Nephron (organoid): ENCODE measurements at regions not wholly inside any gene's neighbourhood (a gene's known extent, or its start where the extent isn't known, plus 50 kb on each side); places are given as distances from the start of the nearest gene placed in this dataset.
"Not testable (repeated sequence)": the region's sequence is repeated elsewhere in the genome, so short reads cannot be mapped to it uniquely, and the experiment has no call there.

Source experiments
- H3K27ac Mint-ChIP-seq, 3 experiments: 2 replicates each; pipeline ENCODE4 v1.8.0; 2020; ENCODE audit warnings: mixed read lengths in 3 of 3, mild to moderate bottlenecking in 2 of 3, moderate library complexity in 1 of 3
- H3K27me3 Mint-ChIP-seq: 2 replicates; pipeline ENCODE4 v1.8.0; 2021; ENCODE audit warnings: low read depth, mild to moderate bottlenecking, moderate library complexity, mixed read lengths
- H3K36me3 Mint-ChIP-seq: 2 replicates; pipeline ENCODE4 v1.8.0; 2020; ENCODE audit warnings: low read depth, mixed read lengths
- H3K4me1 Mint-ChIP-seq: 2 replicates; pipeline ENCODE4 v1.8.0; 2020; ENCODE audit warnings: mixed read lengths
- H3K4me3 Mint-ChIP-seq, 3 experiments: 2 replicates each; pipeline ENCODE4 v1.8.0; 2020; ENCODE audit warnings: mild to moderate bottlenecking in 3 of 3, mixed read lengths in 3 of 3, moderate library complexity in 2 of 3
- H3K9me3 Mint-ChIP-seq: 2 replicates; pipeline ENCODE4 v1.8.0; 2020; ENCODE audit warnings: mixed read lengths
- TF ChIP-seq, protein P1 (sequence below), 3 experiments: fragments of 200-600 bp; sonication (generic); IDR thresholded peaks; one replicate each; pipeline ENCODE4 v1.5.0; 2021; ENCODE audit warnings: antibody characterized with exemption in 3 of 3; ENCODE audit not compliant: unreplicated experiment in 3 of 3

DNA sequence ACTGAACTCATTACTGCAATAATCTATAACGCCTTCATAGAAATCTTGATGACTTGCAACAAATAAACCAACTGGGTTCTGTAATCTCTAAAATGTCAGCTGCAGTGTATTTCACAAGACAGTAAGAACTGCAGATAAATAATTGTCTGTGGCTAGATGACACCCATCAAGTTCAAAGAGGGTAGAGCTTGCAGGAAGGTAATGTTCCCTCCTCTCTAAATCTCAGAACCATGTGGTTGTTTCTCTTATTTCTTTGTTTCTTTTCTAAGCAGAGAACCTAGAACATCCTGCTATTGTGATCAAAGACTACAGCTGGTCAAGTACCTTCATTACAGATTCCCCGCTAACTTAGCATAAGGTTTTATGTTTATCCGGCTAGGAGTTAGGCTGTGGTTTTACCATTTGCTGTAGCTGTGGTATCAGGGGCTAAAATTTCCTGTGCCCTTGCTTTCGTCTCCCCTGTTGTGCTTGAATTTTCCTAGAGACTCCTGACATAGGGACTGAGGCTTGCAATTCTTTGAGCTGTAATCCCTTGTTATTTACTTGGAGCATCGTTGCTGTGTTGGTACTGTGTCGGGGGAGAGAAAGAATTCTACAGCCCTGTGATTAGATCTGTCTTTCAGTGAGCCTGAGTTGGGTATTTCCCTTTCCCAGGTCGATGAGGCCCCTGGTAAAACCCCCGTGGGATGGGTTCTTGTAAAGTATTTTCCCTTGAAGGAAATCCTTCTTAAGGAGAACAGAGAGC lies 253.1 kb upstream of the BTG1 start:
- H3K27me3 Mint-ChIP-seq, result peaks cover 3% of the 10 kb centered on the region
- peak overlapping the region in 2 of 3 experiments; percentile 41 to 51 for H3K27ac Mint-ChIP-seq
- H3K9me3 Mint-ChIP-seq, result peaks cover 21% of the 10 kb centered on the region
- no peak overlapping the region for H3K4me3 Mint-ChIP-seq
- peaks cover 43% of the 10 kb centered on the region for H3K4me1 Mint-ChIP-seq
- H3K36me3 Mint-ChIP-seq, result peaks cover 8% of the 10 kb centered on the region
- TF ChIP-seq, protein P1, sequence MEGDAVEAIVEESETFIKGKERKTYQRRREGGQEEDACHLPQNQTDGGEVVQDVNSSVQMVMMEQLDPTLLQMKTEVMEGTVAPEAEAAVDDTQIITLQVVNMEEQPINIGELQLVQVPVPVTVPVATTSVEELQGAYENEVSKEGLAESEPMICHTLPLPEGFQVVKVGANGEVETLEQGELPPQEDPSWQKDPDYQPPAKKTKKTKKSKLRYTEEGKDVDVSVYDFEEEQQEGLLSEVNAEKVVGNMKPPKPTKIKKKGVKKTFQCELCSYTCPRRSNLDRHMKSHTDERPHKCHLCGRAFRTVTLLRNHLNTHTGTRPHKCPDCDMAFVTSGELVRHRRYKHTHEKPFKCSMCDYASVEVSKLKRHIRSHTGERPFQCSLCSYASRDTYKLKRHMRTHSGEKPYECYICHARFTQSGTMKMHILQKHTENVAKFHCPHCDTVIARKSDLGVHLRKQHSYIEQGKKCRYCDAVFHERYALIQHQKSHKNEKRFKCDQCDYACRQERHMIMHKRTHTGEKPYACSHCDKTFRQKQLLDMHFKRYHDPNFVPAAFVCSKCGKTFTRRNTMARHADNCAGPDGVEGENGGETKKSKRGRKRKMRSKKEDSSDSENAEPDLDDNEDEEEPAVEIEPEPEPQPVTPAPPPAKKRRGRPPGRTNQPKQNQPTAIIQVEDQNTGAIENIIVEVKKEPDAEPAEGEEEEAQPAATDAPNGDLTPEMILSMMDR (IDR thresholded peaks at IDR 0.05; ENCODE audit: unreplicated experiment in 3 of 3), result no peak

- Mint-ChIP-seq H3K27ac (no peak overlapping the region), H3K4me1 (peaks cover 31% of the 10 kb centered on the region), H3K36me3 (peaks cover 15% of the 10 kb centered on the region), H3K4me3 (no peak overlapping the region), H3K9me3 (peaks cover 41% of the 10 kb centered on the region), H3K27me3 (no peaks in the 10 kb centered on the region)
- TF ChIP-seq, protein P1 (IDR thresholded peaks at IDR 0.05; ENCODE audit: unreplicated experiment in 3 of 3), result no peak
These were observed 251.1 kb upstream of the BTG1 start for GRCh38 chr12:92396647-92397252.

GRCh38 chr12:92395322-92395721 lies 249.7 kb upstream of the BTG1 start:
- H3K27ac Mint-ChIP-seq, result no peak overlapping the region
- H3K9me3 Mint-ChIP-seq, result peaks cover 45% of the 10 kb centered on the region
- TF ChIP-seq, protein P1 (IDR thresholded peaks at IDR 0.05; ENCODE audit: unreplicated experiment in 3 of 3), result no peak
- no peak overlapping the region for H3K4me3 Mint-ChIP-seq
- H3K27me3 Mint-ChIP-seq, result no peaks in the 10 kb centered on the region
- H3K4me1 Mint-ChIP-seq, result peaks cover 25% of the 10 kb centered on the region
- H3K36me3 Mint-ChIP-seq, result peaks cover 15% of the 10 kb centered on the region

DNA sequence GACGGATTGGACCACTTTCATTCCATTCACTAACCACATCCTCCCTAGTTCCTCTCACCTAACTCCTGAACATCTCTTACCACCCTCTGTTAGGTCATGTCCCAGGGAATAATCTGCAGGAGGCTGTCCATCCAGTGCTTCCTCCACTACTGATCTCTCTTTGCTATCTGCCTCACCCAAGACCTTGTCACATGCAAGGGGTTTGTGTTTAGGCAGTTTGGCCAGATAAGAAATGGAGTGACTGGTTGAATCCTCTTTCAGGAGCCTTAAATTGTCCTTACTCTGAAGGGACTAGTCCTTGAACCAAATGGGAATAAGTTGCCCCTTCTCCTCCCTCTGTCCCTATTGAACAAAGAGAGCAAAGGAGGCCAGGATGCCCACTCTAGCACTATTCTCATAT lies 249.2 kb upstream of the BTG1 start:
- Mint-ChIP-seq H3K27ac (no peak overlapping the region), H3K9me3 (peaks cover 45% of the 10 kb centered on the region), H3K27me3 (no peaks in the 10 kb centered on the region), H3K4me1 (peaks cover 23% of the 10 kb centered on the region), H3K36me3 (peaks cover 15% of the 10 kb centered on the region), H3K4me3 (no peak overlapping the region)
- TF ChIP-seq, protein P1 (IDR thresholded peaks at IDR 0.05; ENCODE audit: unreplicated experiment in 3 of 3), result no peak

DNA sequence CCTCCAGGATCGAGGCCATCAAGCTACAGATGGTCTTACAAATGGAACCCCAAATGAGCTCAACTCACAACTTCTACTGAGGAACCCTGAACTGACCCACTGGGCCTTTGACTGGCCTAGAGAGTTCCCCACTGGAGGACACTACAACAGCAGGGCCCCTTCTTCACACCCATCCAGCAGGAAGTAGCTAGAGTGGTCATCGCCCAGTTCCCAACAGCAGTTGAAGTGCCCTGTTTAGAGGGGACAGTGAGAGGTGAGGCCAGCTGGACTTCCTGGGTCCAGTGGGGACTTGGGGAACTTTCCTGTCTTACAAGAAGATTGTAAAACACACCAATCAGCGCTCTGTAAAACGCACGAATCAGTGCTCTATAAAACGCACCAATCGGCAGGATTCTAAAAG lies 247.9 kb upstream of the BTG1 start:
- peaks cover 9% of the 10 kb centered on the region for H3K4me1 Mint-ChIP-seq
- H3K4me3 Mint-ChIP-seq, result no peak overlapping the region
- no peaks in the 10 kb centered on the region for H3K27me3 Mint-ChIP-seq
- no peak overlapping the region for H3K27ac Mint-ChIP-seq
- H3K36me3 Mint-ChIP-seq, result peaks cover 15% of the 10 kb centered on the region
- H3K9me3 Mint-ChIP-seq, result peaks cover 45% of the 10 kb centered on the region
- TF ChIP-seq, protein P1 (IDR thresholded peaks at IDR 0.05; ENCODE audit: unreplicated experiment in 3 of 3), result no peak

DNA sequence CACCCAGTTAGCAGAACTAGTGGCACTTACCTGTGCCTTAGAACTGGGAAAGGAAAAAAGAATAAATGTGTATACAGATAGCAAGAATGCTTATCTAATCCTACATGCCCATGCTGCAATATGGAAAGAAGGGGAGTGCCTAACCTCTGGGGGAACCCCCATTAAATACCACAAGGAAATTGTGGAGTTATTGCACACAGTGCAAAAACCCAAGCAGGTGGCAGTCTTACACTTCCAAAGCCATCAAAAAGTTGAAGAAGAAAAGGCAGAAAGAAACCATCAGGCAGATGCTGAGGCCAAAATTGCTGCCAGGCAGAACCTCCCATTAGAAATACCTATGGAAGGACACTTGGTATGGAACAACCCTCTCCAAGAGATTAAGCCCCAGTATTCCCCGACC lies 246.1 kb upstream of the BTG1 start:
- peaks cover 15% of the 10 kb centered on the region for H3K36me3 Mint-ChIP-seq
- not testable (repeated sequence) for H3K27ac Mint-ChIP-seq, H3K27me3 Mint-ChIP-seq, H3K4me3 Mint-ChIP-seq, H3K4me1 Mint-ChIP-seq
- peaks cover 45% of the 10 kb centered on the region for H3K9me3 Mint-ChIP-seq
